Parathyroid adenoma (tissue), 2 donors: ENCODE measurements at regions not wholly inside any gene's neighbourhood (a gene's known extent, or its start where the extent isn't known, plus 50 kb on each side); places are given as distances from the start of the nearest gene placed in this dataset.

Experiments used
- H2AFZ ChIP-seq: fragments of 300-600 bp; sonication (generic); one replicate; pipeline ENCODE4 v1.7.0; 2017; ENCODE audit warnings: antibody characterized with exemption, mild to moderate bottlenecking
- H3K27ac ChIP-seq: fragments of 300-600 bp; sonication (generic); one replicate; pipeline ENCODE4 v1.7.0; 2017
- H3K27me3 ChIP-seq: fragments of 300-600 bp; sonication (generic); one replicate; pipeline ENCODE4 v1.7.0; 2017; ENCODE audit warnings: low read length; ENCODE audit not compliant: control insufficient read depth, insufficient read depth
- H3K36me3 ChIP-seq: fragments of 300-600 bp; sonication (generic); one replicate; pipeline ENCODE4 v1.7.0; 2017; ENCODE audit warnings: low read length; ENCODE audit not compliant: control insufficient read depth, insufficient read depth
- H3K4me1 ChIP-seq: fragments of 300-600 bp; sonication (generic); one replicate; pipeline ENCODE4 v1.7.0; 2017; ENCODE audit warnings: control low read depth
- H3K4me2 ChIP-seq: fragments of 300-600 bp; sonication (generic); one replicate; pipeline ENCODE4 v1.7.0; 2017; ENCODE audit warnings: low read length
- H3K4me3 ChIP-seq: fragments of 300-600 bp; sonication (generic); one replicate; pipeline ENCODE4 v1.7.0; 2017; ENCODE audit warnings: low read depth, low read length
- H3K79me2 ChIP-seq: fragments of 300-600 bp; sonication (generic); one replicate; pipeline ENCODE4 v1.7.0; 2017; ENCODE audit warnings: control low read depth
- H3K9ac ChIP-seq: fragments of 300-600 bp; sonication (generic); one replicate; pipeline ENCODE4 v1.7.0; 2017; ENCODE audit warnings: mild to moderate bottlenecking
- H3K9me3 ChIP-seq: fragments of 300-600 bp; sonication (generic); one replicate; pipeline ENCODE4 v1.7.0; 2017; ENCODE audit warnings: low read length; ENCODE audit not compliant: control insufficient read depth
- TF ChIP-seq, protein P1 (sequence below): fragments of 300-600 bp; sonication (generic); IDR thresholded peaks from one replicate; pipeline ENCODE4 v1.7.0; 2017; ENCODE audit warnings: antibody characterized with exemption, mild to moderate bottlenecking
- donor health status: primary hyperparathyroidism.

- Histone ChIP-seq H3K4me2 (no peak overlapping the region), H3K4me1 (no peaks in the 10 kb centered on the region), H3K36me3 (no peaks in the 10 kb centered on the region), H3K9ac (no peak overlapping the region), H3K27ac (no peak overlapping the region), H3K9me3 (no peaks in the 10 kb centered on the region), H3K79me2 (no peaks in the 10 kb centered on the region), H3K4me3 (no peak overlapping the region), H2AFZ (no peak overlapping the region), H3K27me3 (peaks cover 2% of the 10 kb centered on the region)
- TF ChIP-seq, protein P1, sequence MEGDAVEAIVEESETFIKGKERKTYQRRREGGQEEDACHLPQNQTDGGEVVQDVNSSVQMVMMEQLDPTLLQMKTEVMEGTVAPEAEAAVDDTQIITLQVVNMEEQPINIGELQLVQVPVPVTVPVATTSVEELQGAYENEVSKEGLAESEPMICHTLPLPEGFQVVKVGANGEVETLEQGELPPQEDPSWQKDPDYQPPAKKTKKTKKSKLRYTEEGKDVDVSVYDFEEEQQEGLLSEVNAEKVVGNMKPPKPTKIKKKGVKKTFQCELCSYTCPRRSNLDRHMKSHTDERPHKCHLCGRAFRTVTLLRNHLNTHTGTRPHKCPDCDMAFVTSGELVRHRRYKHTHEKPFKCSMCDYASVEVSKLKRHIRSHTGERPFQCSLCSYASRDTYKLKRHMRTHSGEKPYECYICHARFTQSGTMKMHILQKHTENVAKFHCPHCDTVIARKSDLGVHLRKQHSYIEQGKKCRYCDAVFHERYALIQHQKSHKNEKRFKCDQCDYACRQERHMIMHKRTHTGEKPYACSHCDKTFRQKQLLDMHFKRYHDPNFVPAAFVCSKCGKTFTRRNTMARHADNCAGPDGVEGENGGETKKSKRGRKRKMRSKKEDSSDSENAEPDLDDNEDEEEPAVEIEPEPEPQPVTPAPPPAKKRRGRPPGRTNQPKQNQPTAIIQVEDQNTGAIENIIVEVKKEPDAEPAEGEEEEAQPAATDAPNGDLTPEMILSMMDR = no peak
Observed at GRCh38 chr22:48265000-48265625, 1502.7 kb downstream of the TBC1D22A start.

DNA sequence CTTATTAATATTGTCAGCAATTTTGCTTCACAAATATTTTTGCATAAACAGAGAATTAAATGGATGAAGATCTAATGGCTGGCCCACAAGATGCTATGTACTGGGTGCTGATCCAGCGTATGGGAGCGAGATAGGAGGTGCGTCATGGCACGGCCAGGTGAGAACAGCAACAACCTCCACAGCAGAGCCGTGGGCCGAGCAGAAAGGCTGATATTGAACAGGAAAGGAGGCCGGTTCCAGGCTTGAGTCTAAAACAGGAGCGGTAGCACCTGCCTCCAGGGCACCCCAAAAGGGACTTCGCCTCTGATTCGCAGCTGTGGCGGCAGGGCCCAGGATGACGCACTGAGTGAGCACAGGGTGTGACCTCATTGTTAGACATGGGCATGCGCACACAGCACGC lies 1502.1 kb downstream of the TBC1D22A start:
- H3K9ac ChIP-seq = no peak overlapping the region
- no peaks in the 10 kb centered on the region for H3K79me2 ChIP-seq
- H3K36me3 ChIP-seq = no peaks in the 10 kb centered on the region
- H3K4me1 ChIP-seq = no peaks in the 10 kb centered on the region
- no peak overlapping the region for H2AFZ ChIP-seq
- TF ChIP-seq, protein P1 = no peak
- no peak overlapping the region for H3K4me3 ChIP-seq
- no peak overlapping the region for H3K27ac ChIP-seq
- peaks cover 2% of the 10 kb centered on the region for H3K27me3 ChIP-seq
- H3K9me3 ChIP-seq = no peaks in the 10 kb centered on the region
- no peak overlapping the region for H3K4me2 ChIP-seq

DNA sequence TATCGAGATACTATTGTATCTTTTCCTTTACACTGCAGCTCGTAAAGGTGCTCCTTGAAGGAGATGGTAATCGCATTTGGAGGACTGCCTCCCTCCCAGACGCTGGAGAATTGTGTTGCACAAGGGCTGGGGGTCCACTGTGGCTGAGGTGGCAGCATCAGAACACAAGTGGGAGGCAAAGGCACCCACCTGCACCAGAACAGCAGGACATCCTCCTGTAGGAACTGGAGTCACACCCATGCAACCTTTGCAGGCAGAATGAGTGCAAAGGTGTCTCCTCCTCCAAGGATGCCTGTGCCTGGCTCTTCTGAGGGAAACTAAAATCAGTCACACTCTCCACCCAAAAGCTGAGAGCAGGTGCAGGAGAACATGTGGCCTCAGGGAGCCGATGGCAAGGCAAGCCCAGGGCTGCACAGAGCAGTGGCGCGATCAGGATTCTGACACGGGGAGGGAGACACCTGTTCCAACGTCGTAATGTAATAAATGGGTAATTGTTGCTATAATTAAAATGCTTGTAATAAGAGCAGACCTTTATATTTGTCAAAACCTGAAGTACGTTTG lies 1501.4 kb downstream of the TBC1D22A start:
- no peak overlapping the region for H3K4me2 ChIP-seq
- no peaks in the 10 kb centered on the region for H3K9me3 ChIP-seq
- H3K4me1 ChIP-seq = no peaks in the 10 kb centered on the region
- H2AFZ ChIP-seq = no peak overlapping the region
- TF ChIP-seq, protein P1 = no peak
- H3K9ac ChIP-seq = no peak overlapping the region
- no peaks in the 10 kb centered on the region for H3K36me3 ChIP-seq
- peaks cover 2% of the 10 kb centered on the region for H3K27me3 ChIP-seq
- no peaks in the 10 kb centered on the region for H3K79me2 ChIP-seq
- no peak overlapping the region for H3K27ac ChIP-seq
- no peak overlapping the region for H3K4me3 ChIP-seq

DNA sequence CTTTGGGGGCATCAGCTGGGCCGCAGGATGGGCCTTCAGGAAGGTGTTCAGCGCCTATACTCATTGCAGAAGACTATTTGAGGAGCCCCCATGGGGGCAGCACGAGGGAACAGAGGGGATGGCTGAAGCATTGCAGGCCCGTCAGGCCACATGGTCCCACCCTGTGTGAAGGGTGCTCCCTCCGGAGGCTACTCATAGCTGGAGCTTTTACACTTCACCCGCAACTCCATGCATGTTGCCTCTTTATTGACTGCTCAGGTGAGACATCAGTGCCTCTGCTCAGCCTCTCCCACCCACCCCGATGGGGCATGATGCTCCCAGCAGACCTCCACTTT lies 1500.9 kb downstream of the TBC1D22A start:
- H3K4me2 ChIP-seq = no peak overlapping the region
- TF ChIP-seq, protein P1 = no peak
- no peak overlapping the region for H3K9ac ChIP-seq
- H3K4me3 ChIP-seq = no peak overlapping the region
- H3K27me3 ChIP-seq = peaks cover 2% of the 10 kb centered on the region
- H3K27ac ChIP-seq = no peak overlapping the region
- no peaks in the 10 kb centered on the region for H3K9me3 ChIP-seq
- H3K4me1 ChIP-seq = no peaks in the 10 kb centered on the region
- H3K79me2 ChIP-seq = no peaks in the 10 kb centered on the region
- H3K36me3 ChIP-seq = no peaks in the 10 kb centered on the region
- H2AFZ ChIP-seq = no peak overlapping the region
